ENCODE measurements at regions not wholly inside any gene's neighbourhood (a gene's known extent, or its start where the extent isn't known, plus 50 kb on each side); places are given as distances from the start of the nearest gene placed in this dataset.

DNA sequence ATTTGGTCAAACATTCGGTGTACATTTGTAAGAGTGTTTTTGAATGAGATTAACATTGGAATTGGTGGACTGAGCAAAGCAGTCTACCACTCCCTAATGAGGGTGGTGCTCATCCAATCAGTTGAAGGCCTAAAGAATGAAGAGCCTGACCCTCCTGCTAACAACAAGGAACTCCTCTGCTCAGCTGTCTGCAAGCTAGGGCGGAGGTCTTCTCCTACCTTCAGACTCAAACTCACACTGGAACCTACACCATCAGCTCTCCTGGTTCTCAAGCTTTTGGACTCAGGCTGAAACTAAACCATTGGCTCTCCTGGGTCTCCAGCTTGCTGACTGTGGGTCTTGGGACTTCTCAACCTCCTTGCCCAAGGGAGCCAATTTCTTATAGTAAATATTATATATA is 55.5 kb upstream of the NPAS2 start:
- no peak for DNase-seq (ENCODE audit: low read depth in 2 of 2)

DNA sequence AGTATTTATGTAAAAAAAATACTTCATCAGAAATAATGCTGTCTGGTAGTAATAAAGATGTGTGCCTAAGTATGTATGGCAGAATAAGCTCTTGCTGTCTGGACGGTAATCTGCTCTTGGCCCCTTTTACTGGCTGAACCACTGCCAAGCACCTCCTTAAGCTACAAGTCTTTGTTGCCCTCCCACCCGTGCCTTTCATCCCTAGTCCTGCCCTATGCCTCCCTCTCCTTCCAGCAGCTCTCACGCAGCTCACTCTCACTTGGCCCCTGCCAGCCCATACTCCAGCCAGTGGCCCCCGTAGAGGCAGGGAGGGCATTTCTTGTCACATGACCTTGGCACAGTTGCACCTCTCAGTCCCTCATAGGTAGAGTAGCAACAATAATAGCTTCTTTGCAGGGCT is 54.5 kb upstream of the NPAS2 start:
- no peak for DNase-seq (ENCODE audit: low read depth in 2 of 2)

- no peak for DNase-seq (ENCODE audit: low read depth in 2 of 2)
Observed at GRCh38 chr2:100766256-100766655, 53.7 kb upstream of the NPAS2 start.

- DNase-seq (ENCODE audit: low read depth in 2 of 2) = peak in 1 of 2 donors; percentile 11
Observed at GRCh38 chr2:100766806-100767205, 53.1 kb upstream of the NPAS2 start.

- peak; percentile 76 to 81 for DNase-seq (ENCODE audit: low read depth in 2 of 2)
Observed at GRCh38 chr2:100767224-100767653, 52.7 kb upstream of the NPAS2 start.

- DNase-seq (ENCODE audit: low read depth in 2 of 2) = no peak
Observed at GRCh38 chr2:100767810-100768806, 51.8 kb upstream of the NPAS2 start.

All from dermis microvascular lymphatic vessel endothelial cell (primary cell).